HG03135 (cell line): ENCODE measurements at regions not wholly inside any gene's neighbourhood (a gene's known extent, or its start where the extent isn't known, plus 50 kb on each side); places are given as distances from the start of the nearest gene placed in this dataset.
"Not testable (repeated sequence)": the region's sequence is repeated elsewhere in the genome, so short reads cannot be mapped to it uniquely, and the experiment has no call there.

Experiments
- ATAC-seq: cut with Tn5 transposase; IDR thresholded peaks from one replicate; pipeline ENCODE4 v1.9.1; 2021; ENCODE audit warnings: mild to moderate bottlenecking, moderate library complexity; ENCODE audit not compliant: unreplicated experiment

DNA sequence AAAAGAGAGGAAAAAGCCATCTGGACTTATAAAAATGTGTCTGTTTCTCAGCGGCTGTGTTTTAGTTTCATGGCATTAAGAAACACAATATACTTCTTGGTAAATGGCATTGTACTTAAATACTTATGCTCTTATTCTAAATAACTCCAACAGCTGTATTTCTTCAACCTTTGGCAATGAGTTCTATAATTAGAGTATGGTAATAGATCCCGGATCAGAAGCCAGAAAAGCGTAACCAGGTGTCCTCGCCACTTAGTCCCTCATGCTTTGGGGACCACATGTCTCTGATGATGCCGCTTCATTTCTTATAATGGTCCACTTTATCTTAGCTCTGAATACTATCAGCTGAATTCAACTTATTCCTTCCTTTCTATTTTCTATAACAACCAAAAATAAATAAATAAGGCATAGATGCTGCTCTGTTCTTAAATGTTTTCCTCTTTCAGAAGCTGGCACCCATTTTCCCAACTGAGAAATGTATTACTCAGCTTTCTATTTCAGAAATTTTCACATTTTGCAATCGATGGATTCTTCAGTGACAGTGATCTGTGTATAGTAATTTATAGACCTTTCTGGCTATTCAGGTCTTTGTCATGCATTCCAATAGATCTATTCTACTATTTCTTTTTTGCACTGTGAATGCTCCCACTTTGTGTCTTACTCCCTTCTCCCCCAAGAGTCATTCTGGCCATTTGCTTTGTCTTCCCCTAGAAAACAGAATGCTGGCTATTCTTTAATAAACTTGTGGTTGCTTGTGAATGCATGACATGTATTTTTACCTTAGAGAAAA lies 87.6 kb upstream of the KBTBD8 start:
- ATAC-seq = no peak

DNA sequence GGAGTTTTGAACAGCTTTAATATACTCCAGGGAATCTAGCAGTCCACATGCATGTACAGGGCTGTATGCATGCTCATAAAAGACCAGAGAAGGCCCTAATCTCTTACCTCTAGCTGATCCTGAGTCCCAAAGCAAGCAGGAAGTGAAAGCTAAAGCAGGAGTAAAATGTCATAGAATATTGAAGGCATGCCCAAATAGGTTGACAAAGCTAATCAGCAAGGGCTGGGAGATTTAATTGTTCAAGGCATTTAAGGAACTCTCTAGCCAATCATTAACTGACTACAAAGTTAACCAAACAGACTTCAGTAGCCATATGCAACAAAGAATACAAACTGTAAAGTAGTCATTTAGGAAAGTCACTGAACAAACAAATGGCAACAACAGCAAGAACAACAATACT lies 85.8 kb upstream of the KBTBD8 start:
- no peak for ATAC-seq

DNA sequence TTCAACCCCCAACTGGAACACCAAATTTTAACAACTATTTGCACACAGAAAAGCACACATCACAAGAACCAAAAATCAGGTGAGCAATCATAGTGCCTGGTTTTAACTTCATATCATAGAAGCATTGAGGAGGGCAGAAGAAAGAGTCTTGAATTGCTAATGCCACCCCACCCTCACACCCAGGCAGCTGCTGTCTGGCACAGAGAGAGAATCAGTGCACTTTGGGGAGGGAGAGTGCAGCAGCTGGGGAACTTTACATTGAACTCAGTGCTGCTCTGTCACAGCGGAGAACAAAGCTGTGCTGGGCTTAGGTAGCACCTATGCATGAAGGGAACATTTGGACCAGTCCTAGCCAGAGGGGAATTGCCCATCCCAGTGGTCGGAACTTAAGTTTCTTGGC lies 76.0 kb upstream of the KBTBD8 start:
- ATAC-seq = no peak

DNA sequence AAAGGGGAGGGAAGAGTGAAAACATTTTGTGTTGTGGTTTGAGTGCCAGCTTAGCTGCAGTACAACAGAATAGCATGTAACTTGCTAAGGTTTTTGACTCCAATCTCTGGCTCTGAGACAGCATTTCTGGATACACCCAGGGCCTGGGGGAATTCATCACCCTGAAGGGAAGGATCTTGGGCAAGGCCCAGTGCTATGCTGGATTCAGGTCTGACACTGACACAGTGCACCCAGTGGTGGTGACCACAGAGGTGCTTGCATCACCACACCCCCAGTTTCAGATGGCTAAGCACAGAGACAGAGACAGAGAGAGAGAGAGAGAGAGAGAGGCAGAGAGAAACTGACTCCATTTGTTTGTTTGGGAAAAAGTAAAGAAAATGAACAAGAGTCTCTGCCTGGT lies 74.1 kb upstream of the KBTBD8 start:
- no peak for ATAC-seq

DNA sequence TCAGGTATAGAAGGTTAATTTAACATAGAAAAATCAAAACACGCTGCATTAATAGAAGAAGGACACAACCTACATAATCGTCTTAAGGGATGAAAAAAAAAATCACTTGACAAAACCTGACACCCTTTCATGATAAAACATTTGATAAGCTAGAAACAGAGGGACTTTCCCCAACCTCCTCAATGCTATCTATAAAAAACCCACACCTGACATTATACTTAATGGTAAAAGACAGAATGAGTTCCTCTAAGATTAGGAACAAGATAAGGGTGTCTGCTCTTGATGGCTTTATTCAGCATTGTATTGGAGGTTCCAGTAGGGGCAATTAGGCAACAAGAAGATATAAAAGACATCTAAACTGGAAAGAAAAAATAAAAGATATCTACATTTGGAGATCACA lies 69.9 kb upstream of the KBTBD8 start:
- ATAC-seq = no peak

DNA sequence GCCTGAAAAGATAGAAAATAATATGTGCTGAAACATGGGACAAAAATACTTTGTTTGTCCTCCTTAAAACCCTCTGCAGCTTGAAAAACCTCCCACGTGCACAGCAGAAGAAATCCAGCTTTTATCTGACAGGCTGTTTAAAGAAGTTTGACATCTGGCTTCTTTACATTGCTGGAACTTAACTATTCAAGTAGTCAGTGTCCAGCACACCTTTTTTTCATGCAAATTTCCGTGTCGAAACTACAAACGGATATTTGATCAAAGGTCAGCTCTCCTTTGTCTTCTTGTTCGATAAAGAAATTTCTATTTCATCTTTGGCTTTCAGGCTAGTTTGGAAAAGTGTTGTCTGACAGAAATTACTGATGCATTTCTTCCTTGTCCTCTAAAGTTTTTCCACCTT lies 66.8 kb upstream of the KBTBD8 start:
- ATAC-seq = no peak

DNA sequence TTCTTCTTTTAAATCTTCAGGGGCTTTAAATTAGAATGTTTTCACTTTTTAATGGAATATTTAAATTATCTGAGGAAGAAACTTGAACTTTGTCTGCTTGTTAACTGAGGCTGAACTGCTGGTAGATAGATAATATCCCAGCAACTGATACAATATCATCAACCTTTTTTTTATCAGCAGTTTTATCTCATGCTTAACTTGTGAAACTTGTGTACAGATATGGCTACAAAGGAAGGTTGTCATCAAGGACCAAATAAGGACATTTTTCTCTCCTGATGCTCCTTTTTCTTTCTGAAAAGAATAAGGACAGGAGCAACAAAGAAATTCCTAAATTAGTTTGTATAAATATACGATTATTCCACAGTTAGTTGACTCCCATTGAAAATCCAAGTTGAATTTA lies 66.4 kb upstream of the KBTBD8 start:
- no peak for ATAC-seq

DNA sequence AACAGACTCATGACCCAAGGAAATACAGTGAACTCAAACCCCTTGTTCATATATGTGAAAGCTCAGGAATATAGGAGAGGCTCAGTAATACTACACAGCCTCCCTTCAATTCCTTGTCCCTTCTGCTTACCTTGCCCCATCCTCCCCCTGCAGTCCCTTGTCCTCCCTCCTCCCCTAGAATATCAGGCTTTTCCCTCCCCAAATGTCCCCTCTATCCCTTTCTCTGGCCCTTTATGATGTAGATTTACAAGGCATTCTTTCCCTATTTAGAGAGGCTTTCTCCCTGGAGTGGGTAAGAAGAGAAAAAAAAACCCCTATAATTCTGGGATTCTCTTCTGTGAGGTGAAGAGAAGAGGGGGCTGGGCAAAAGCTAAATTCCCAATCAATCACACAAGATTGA lies 64.9 kb upstream of the KBTBD8 start:
- no peak for ATAC-seq

DNA sequence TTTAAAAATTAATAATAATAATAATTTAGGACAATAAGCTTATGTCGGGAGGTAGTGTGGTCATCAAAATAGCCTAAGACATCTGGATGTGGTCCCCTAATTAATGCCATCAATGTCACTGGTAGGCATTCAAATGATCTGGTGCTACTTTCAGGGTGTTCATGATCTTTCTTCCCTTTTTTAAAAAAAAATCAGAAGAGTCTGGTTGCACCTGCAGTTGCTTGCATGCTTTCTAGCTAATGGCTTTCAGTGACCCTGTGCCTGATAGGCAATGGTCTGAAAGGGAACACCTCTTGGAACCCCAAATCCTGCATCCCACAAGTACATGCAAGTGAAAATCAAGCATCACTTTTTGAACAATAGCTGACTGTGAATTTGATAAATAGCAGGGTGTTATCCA lies 64.1 kb upstream of the KBTBD8 start:
- ATAC-seq = no peak

DNA sequence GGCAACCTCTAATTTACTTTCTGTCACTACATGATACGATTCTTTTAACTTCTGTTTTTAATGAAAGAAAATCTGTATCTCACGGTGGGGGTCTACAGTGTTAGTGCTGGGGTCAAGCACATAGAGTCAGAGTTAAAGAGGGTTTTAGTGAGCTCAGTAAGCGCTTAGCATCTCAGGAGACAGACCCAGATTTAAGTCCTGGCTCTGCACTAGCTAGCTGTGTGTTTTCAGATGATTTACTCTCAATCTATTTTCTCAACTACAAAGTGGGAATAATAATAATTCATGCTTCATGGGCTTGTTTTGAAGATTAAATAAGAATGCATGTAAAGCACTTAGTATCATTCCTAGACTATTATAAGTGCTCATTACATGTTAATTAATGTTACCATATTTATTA lies 63.4 kb upstream of the KBTBD8 start:
- no peak for ATAC-seq

DNA sequence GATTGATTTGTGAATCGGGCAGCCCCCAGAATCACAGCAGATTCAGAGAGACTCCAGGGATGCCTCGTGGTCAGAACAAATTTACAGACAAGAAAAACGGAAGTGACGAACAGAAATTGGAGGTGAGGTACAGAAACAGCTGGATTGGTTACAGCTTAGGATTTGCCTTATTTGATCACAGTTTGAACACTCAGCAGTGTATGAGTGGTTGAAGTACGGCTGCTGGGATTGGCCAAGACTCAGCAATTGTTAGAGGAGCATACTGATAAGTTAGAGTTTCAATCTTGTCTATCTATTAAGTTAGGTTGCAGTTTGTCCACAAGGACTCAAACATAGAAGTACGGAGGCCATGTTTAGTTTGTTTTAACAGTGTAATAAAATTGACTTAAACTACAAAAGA lies 61.1 kb upstream of the KBTBD8 start:
- ATAC-seq = not testable (repeated sequence)

DNA sequence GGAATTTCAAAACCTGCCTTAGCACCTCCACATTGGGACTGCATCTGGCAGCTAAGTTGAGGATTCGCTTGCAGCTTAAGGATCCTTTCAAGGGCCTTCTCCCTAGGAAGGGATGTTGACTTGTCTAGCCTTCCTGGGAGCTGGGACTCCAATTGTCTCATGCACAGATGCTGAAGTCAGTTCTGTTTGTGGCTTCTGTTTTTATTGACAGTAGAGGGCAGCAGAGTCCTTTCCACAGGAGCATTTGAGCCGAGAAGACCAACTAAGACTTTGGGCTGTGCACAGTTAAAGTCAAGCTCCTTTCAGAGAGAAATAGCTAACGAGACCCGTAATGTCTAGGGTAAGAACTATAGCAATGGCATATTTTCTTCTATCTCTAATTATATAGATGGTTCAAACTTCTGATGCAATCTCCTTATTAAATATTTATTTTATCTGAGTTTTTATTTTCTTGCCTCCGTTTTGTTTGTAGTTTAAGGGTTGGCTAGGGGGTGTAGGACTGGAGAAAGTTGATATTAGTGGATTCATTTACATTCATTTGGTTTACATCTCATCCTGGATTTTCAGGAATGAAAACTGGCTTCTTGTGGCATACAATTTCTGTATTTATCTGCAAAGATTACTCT lies 59.7 kb upstream of the KBTBD8 start:
- ATAC-seq = peak; percentile 67

DNA sequence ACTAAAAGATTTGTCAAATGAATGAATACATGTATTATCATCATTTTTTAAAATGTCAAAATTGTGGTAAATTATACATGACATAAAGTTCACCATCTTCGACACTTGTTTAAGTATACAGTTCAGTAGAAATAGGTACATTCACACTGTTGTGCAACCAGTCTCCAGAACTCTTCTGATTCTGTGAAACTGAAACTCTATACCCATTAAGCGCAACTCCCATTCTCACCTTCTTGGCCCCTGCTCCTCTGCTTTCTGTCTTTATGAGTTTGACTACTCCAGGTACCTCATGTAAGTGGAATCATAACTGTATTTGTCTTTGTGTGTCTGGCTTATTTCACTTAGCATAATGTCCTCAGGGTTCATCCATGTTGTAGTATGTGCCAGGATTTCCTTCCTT lies 50.1 kb upstream of the KBTBD8 start:
- ATAC-seq = no peak
